H1 (cell line): ENCODE measurements at regions not wholly inside any gene's neighbourhood (a gene's known extent, or its start where the extent isn't known, plus 50 kb on each side); places are given as distances from the start of the nearest gene placed in this dataset.

Source experiments
- CTCF ChIA-PET: fragments of 300-600 bp; sonication (Branson Sonifier 250); formaldehyde crosslinking; loops from one replicate; lab custom pipeline; 2021; ENCODE audit not compliant: partially characterized antibody; lab: Charles Lee
- POLR2A ChIA-PET: fragments of 300-600 bp; sonication (Branson Sonifier 250); formaldehyde crosslinking; loops from one replicate; lab custom pipeline; 2021; ENCODE audit warnings: inconsistent platforms; ENCODE audit not compliant: partially characterized antibody; lab: Charles Lee
- DNase-seq, 2 experiments: peaks; one replicate each; pipeline versions ENCODE4 v3.0.0 to v3.0.0-alpha.2; 2010 to 2022; ENCODE audit warnings: low spot score in 2 of 2, low read depth in 1 of 2, mixed read lengths in 1 of 2
- FAIRE-seq: peaks from 2 replicates; lab custom pipeline; 2011; peaks lifted over from hg19 to GRCh38; lab: Jason Lieb, UNC
- H2AFZ ChIP-seq: 2 replicates; pipeline ENCODE4 v1.8.1; 2012; ENCODE audit warnings: low read length, inconsistent platforms
- H2AK5ac ChIP-seq: 2 replicates; pipeline ENCODE4 v1.6.1; 2013; ENCODE audit warnings: low read depth, low read length
- H2BK120ac ChIP-seq: replicated peaks from 2 replicates; pipeline ENCODE3; 2013; ENCODE audit warnings: low read depth, low read length, inconsistent platforms
- H2BK12ac ChIP-seq: 2 replicates; pipeline ENCODE4 v1.6.1; 2013; ENCODE audit warnings: low read depth, low read length
- H2BK15ac ChIP-seq: 2 replicates; pipeline ENCODE4 v1.6.1; 2013; ENCODE audit warnings: low read length
- H2BK20ac ChIP-seq: 2 replicates; pipeline ENCODE4 v1.6.1; 2013; ENCODE audit warnings: low read length
- H2BK5ac ChIP-seq: 2 replicates; pipeline ENCODE4 v1.6.1; 2013; ENCODE audit warnings: low read depth, low read length
- H3K14ac ChIP-seq: 2 replicates; pipeline ENCODE4 v1.6.1; 2013; ENCODE audit warnings: inconsistent platforms; ENCODE audit not compliant: insufficient read length
- H3K18ac ChIP-seq: 2 replicates; pipeline ENCODE4 v1.6.1; 2013; ENCODE audit warnings: low read length; ENCODE audit errors: extremely low read depth
- H3K23ac ChIP-seq: 2 replicates; pipeline ENCODE4 v1.6.1; 2013; ENCODE audit warnings: inconsistent platforms; ENCODE audit not compliant: insufficient read length
- H3K23me2 ChIP-seq: 2 replicates; pipeline ENCODE4 v1.6.1; 2013; ENCODE audit warnings: low read depth, low read length
- H3K27ac ChIP-seq: 2 replicates; pipeline ENCODE4 v1.6.1; 2011; ENCODE audit warnings: low read depth, low read length, inconsistent platforms
- H3K27me3 ChIP-seq, 4 experiments: replicated peaks in 1 of 4; 1 replicate in 1 of 4; 2 replicates in 3 of 4; pipeline versions ENCODE4 v1.6.1 to v1.8.1; 2011 to 2013; ENCODE audit warnings: low read length in 3 of 4, mild to moderate bottlenecking in 3 of 4, inconsistent platforms in 2 of 4, mixed read lengths in 2 of 4, moderate library complexity in 1 of 4; ENCODE audit not compliant: control insufficient read depth in 3 of 4, insufficient read depth in 3 of 4; ENCODE audit errors: extremely low read depth in 1 of 4
- H3K36me3 ChIP-seq, 4 experiments: 2 replicates each; pipeline versions ENCODE4 v1.6.1 to v1.8.1; 2011 to 2013; ENCODE audit warnings: mild to moderate bottlenecking in 4 of 4, low read length in 3 of 4, moderate library complexity in 2 of 4, control low read depth in 1 of 4, inconsistent platforms in 1 of 4; ENCODE audit not compliant: insufficient read depth in 4 of 4, control insufficient read depth in 2 of 4
- H3K4ac ChIP-seq: replicated peaks from 2 replicates; pipeline ENCODE3; 2013; ENCODE audit warnings: low read length, low read depth, mixed read lengths, inconsistent platforms; ENCODE audit not compliant: insufficient read length
- H3K4me1 ChIP-seq, 4 experiments: replicated peaks in 1 of 4; 1 replicate in 1 of 4; 2 replicates in 3 of 4; pipeline versions ENCODE4 v1.6.1 to v1.8.1; 2011 to 2013; ENCODE audit warnings: low read length in 3 of 4, inconsistent platforms in 2 of 4, mixed read lengths in 1 of 4; ENCODE audit not compliant: insufficient read depth in 4 of 4, control insufficient read depth in 3 of 4
- H3K4me2 ChIP-seq, 2 experiments: 2 replicates each; pipeline versions ENCODE4 v1.6.1 to v1.8.1; 2011 to 2013; ENCODE audit warnings: low read depth in 2 of 2, low read length in 2 of 2, control low read depth in 1 of 2, inconsistent platforms in 1 of 2, mild to moderate bottlenecking in 1 of 2; ENCODE audit not compliant: insufficient read depth in 1 of 2
- H3K4me3 ChIP-seq, 4 experiments: fragments of 200-600, 300-600 bp in 1 of 4; sonication (generic), shearing (Covaris generic), sonication (Bioruptor Twin) in 1 of 4; 2 replicates each; pipeline versions ENCODE4 v1.5.1 to v1.8.1; 2011 to 2016; ENCODE audit warnings: low read length in 4 of 4, low read depth in 3 of 4, control low read depth in 2 of 4, inconsistent platforms in 2 of 4, mild to moderate bottlenecking in 2 of 4, mixed read lengths in 1 of 4, moderate library complexity in 1 of 4; ENCODE audit not compliant: insufficient read depth in 2 of 4; ENCODE audit errors: extremely low read depth in 1 of 4
- H3K56ac ChIP-seq: replicated peaks from 2 replicates; pipeline ENCODE3; 2013; ENCODE audit warnings: low read depth, mild to moderate bottlenecking, mixed read lengths, low read length, inconsistent platforms; ENCODE audit not compliant: insufficient read length
- H3K79me1 ChIP-seq: 2 replicates; pipeline ENCODE4 v1.6.1; 2013; ENCODE audit warnings: low read depth, low read length, control low read depth
- H3K79me2 ChIP-seq, 2 experiments: 2 replicates each; pipeline versions ENCODE4 v1.6.1 to v1.8.1; 2012 to 2013; ENCODE audit warnings: low read length in 2 of 2, mild to moderate bottlenecking in 2 of 2, inconsistent platforms in 1 of 2; ENCODE audit not compliant: insufficient read depth in 2 of 2, control insufficient read depth in 1 of 2
- H3K9ac ChIP-seq, 4 experiments: replicated peaks in 1 of 4; 1 replicate in 1 of 4; 2 replicates in 3 of 4; pipeline versions ENCODE4 v1.6.1 to v1.8.1; 2011 to 2013; ENCODE audit warnings: low read depth in 3 of 4, low read length in 3 of 4, control low read depth in 2 of 4, mild to moderate bottlenecking in 2 of 4, moderate library complexity in 2 of 4, inconsistent platforms in 1 of 4; ENCODE audit errors: extremely low read depth in 1 of 4
- H3K9me3 ChIP-seq, 2 experiments: 2 replicates each; pipeline versions ENCODE4 v1.6.1 to v1.8.1; 2012 to 2013; ENCODE audit warnings: mild to moderate bottlenecking in 2 of 2, moderate library complexity in 2 of 2, control low read depth in 1 of 2, inconsistent platforms in 1 of 2, low read depth in 1 of 2, low read length in 1 of 2, mixed read lengths in 1 of 2; ENCODE audit not compliant: insufficient read depth in 2 of 2
- H4K20me1 ChIP-seq, 2 experiments: replicated peaks in 1 of 2; 2 replicates each; pipeline versions ENCODE3 to v1.8.1; 2011 to 2013; ENCODE audit warnings: inconsistent platforms in 2 of 2, low read length in 2 of 2, mild to moderate bottlenecking in 1 of 2; ENCODE audit not compliant: insufficient read depth in 2 of 2, control insufficient read depth in 1 of 2
- H4K5ac ChIP-seq: 2 replicates; pipeline ENCODE4 v1.6.1; 2013; ENCODE audit warnings: low read length, low read depth, mixed read lengths, inconsistent platforms; ENCODE audit not compliant: insufficient read length
- H4K8ac ChIP-seq: 2 replicates; pipeline ENCODE4 v1.8.0; 2013; ENCODE audit warnings: mild to moderate bottlenecking, moderate library complexity, low read length, inconsistent platforms; ENCODE audit not compliant: insufficient read depth; ENCODE audit errors: extremely low read depth
- H4K91ac ChIP-seq: replicated peaks from 2 replicates; pipeline ENCODE3; 2013; ENCODE audit warnings: low read length, mixed read lengths, inconsistent platforms; ENCODE audit not compliant: insufficient read length
- JUND ChIP-seq: IDR thresholded peaks from 2 replicates; pipeline ENCODE4 v1.6.1; 2011; ENCODE audit warnings: mild to moderate bottlenecking, improper control_type of control experiment, low read length
- POLR2A ChIP-seq, 2 experiments: IDR thresholded peaks; 1 replicate in 1 of 2; 2 replicates in 1 of 2; pipeline ENCODE4 v1.6.1; 2011; ENCODE audit warnings: low read depth in 2 of 2, low read length in 2 of 2, mild to moderate bottlenecking in 2 of 2; ENCODE audit errors: control extremely low read depth in 1 of 2
- SP2 ChIP-seq: IDR thresholded peaks from 2 replicates; pipeline ENCODE4 v1.6.1; 2012; ENCODE audit warnings: mild to moderate bottlenecking, low read length, inconsistent platforms
- WGBS, 2 experiments: shearing (Covaris generic) in 1 of 2; methylation state at CpG; one replicate each; pipeline versions ENCODE4 v1.1.6 to v1.1.7; 2013 to 2015; ENCODE audit warnings: low lambda C conversion rate in 2 of 2, mixed read lengths in 2 of 2, inconsistent platforms in 1 of 2, low coverage in 1 of 2, missing lambda C conversion rate in 1 of 2; ENCODE audit not compliant: insufficient replicate concordance in 2 of 2, insufficient coverage in 1 of 2, insufficient read length in 1 of 2; ENCODE audit errors: extremely low coverage in 1 of 2, missing lambda C conversion rate in 1 of 2; 5-methylcytosine and 5-hydroxymethylcytosine counted together

DNA sequence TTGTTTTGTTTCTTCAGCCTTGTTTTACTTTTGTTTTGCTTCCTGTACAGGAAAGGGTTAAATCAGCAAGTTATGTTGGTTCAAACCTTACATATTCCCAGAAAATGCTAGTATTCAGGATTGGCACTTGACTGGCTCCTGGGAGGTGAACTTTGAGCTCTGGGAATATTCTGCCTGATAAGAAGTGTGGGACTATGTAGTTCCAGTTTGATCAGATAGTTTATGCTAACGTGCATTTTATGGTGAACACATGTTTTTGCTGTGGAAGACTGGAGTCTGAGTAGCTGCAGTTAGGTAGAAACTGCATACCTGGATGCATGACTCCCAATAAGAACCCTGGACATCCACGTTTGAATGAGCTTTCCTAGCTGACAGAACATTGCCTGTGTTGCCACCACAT is 603.1 kb upstream of the HS6ST1 start:
- H2BK12ac ChIP-seq, result no peak overlapping the region

More for the DNA sequence above, 603.1 kb upstream of the HS6ST1 start:
- TF ChIP-seq SP2 (no peak), JUND (no peak), POLR2A (IDR thresholded peaks at IDR 0.05; ENCODE audit: control extremely low read depth in 1 of 2, low read depth in 2 of 2, low read length in 2 of 2) (no peak)
- TF ChIP-seq, all 59 proteins: peak for 0
- Histone ChIP-seq H3K4me1 (no peaks in the 10 kb centered on the region), H3K23me2 (no peaks in the 10 kb centered on the region), H2BK5ac (no peak overlapping the region), H3K56ac (no peak overlapping the region), H3K14ac (no peak overlapping the region), H3K79me2 (no peaks in the 10 kb centered on the region), H3K4ac (no peak overlapping the region), H3K27me3 (no peaks in the 10 kb centered on the region), H2BK20ac (no peak overlapping the region), H4K5ac (no peak overlapping the region), H2AFZ (no peak overlapping the region; the same call in 1 of the 2 replicates), H4K8ac (no peak overlapping the region), H4K91ac (no peak overlapping the region), H3K23ac (no peak overlapping the region), H2BK120ac (no peak overlapping the region), H2BK15ac (no peak overlapping the region), H3K9me3 (peaks cover under 1 to 2% of the 10 kb centered on the region in 2 experiments; a peak in 2 of 4 replicates), H3K4me2 (no peak overlapping the region), H3K27ac (no peak overlapping the region), H2AK5ac (no peak overlapping the region), H3K9ac (no peak overlapping the region), H3K79me1 (no peaks in the 10 kb centered on the region), H3K36me3 (no peaks in the 10 kb centered on the region), H3K18ac (no peak overlapping the region), H4K20me1 (no peaks in the 10 kb centered on the region), H3K4me3 (no peak overlapping the region)
- no peak for DNase-seq
- CTCF ChIA-PET, result interaction anchor here (0.6 kb wide), 1 partner anchor 697 kb away, joined by 3 read pairs; no protein-coding TSS in a partner anchor
- POLR2A ChIA-PET, result no interaction called here
- no peak for FAIRE-seq
- 76% methylated on average over 2 of the region's 2 CpGs; no CpG with 5 or more reads in 1 of the 2 experiments for WGBS, 2 experiments
